EH (cell line): ENCODE measurements at regions not wholly inside any gene's neighbourhood (a gene's known extent, or its start where the extent isn't known, plus 50 kb on each side); places are given as distances from the start of the nearest gene placed in this dataset.

Source experiments
- DNase-seq: peaks from one replicate; pipeline ENCODE4 v3.0.0-alpha.2; 2015; ENCODE audit warnings: low read depth

DNA sequence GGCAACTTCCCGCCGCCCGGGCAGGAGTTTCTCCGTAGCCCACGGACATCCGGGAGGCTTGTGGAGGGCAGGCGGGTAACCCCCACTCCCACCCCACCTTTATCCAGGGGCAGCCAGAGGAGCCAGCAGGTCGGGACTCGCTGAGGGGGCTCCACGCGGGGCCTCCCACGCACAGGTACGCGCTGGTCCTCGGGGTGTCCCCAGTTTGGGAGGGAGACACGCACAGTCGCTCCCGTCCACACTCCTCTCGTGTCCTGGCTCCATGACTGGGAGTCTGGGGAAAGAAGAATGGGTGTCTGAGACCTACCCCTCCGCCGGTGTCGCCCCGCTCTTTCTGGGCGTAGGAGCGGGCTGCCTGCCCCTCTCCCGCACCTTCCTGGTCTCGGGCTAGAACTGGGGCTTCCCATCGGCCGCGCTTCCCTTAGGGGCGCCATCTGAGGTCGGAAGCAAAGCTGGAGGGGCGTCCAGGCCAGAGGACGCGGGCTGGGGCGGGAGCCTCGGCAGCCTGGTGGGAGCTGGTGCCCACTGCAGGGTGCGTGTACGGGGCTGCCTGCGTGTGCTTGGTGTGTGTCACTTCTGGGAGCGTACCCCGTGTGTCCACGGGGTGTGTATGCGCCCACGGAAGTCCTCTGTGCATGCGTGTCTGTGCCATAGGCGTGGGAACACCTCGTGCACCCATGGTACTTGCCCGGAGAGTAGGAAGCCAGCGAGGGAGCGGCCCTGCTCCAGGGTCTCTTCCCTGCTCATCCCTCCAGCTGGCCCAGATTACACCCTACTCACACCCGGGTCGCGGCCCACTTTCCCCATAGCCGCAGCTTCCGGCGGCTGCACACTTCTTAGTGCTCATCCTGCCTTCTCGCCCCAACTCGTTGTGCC is 73.0 kb upstream of the LEP start:
- no peak for DNase-seq

GRCh38 chr7:128168667-128169210 is 72.3 kb upstream of the LEP start:
- peak; percentile 29 for DNase-seq

DNA sequence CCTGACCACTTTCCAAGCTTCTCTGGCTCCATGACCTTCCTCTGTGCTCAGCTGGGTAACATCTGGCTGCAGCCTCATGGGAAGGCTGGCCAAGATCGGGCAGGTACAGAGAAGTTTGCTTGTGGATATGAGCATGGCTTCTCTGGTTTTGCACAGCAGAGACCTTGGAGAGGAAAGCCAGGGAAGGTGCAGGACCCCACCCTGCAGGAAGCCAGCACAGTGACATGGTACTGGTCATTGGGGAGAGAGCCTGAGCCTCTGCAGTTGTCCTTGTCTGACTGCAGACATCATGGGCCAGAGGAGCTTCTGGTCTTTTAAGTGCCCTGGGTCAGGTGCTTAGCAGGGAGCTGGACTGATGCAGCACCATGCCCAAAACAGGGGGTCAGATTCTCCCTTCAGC is 70.6 kb upstream of the LEP start:
- no peak for DNase-seq

GRCh38 chr7:128171342-128171918 is 69.6 kb upstream of the LEP start:
- no peak for DNase-seq

GRCh38 chr7:128172151-128172550 is 68.9 kb upstream of the LEP start:
- DNase-seq, result no peak

- no peak for DNase-seq
Observed at GRCh38 chr7:128172963-128173362, 68.1 kb upstream of the LEP start.

GRCh38 chr7:128174386-128174785 is 66.7 kb upstream of the LEP start:
- no peak for DNase-seq

- DNase-seq, result no peak
Observed at GRCh38 chr7:128176696-128177095, 64.4 kb upstream of the LEP start.

DNA sequence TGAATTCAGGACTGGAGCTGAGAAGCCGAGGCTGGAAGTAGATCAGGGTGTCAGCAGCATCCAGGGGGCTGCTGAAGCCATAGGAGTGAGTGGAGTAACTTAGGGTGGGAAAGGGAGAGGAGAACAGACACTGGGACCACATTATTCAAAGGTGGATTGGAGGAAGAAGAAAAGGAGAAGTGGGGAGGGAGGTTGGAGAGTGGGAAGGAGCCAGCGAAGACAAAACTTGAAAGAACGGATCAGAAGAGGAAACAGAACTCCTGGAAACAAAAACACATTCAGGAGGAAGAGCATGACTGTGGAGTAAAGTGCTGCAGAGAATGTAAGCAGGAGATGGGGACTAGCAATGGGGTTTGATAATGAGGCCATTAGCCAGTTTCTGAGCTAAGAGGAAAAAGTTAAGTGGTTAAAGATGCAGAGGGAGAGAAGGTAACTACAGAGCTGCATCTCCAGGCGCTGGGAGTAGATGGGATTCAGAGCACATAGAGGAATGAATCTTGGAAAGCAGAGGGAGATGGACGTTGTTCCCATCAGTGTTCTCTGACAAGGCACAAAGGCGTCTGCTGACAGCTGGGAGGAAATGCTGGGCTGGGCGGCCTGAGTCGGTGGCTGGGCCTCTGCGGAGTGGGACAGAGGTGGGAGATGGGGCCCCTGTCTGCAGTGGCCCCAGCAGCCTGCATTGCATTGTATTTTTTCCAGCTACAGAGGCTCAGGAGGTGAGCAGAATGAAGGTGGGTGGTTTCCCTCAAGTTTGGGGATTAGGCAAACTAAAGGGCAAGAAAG is 63.1 kb upstream of the LEP start:
- no peak for DNase-seq

- no peak for DNase-seq
Observed at GRCh38 chr7:128178611-128179010, 62.5 kb upstream of the LEP start.

GRCh38 chr7:128188396-128189230 is 52.5 kb upstream of the LEP start:
- DNase-seq, result no peak

GRCh38 chr7:128189231-128189930 is 51.7 kb upstream of the LEP start:
- no peak for DNase-seq

- DNase-seq, result no peak
Observed at GRCh38 chr7:128190051-128190647, 50.9 kb upstream of the LEP start.

GRCh38 chr7:128191136-128191844 is 49.8 kb upstream of the LEP start:
- DNase-seq, result no peak
